ENCODE measurements at regions not wholly inside any gene's neighbourhood (a gene's known extent, or its start where the extent isn't known, plus 50 kb on each side); places are given as distances from the start of the nearest gene placed in this dataset.
"Not testable (repeated sequence)": the region's sequence is repeated elsewhere in the genome, so short reads cannot be mapped to it uniquely, and the experiment has no call there.

GRCh38 chr17:63298916-63299315 lies 147.2 kb downstream of the CYB561 start:
- not testable (repeated sequence) for TF ChIP-seq CTCF (conservative IDR thresholded peaks at IDR 0.05; ENCODE audit: low read depth in 2 of 2); POLR2AphosphoS5 (IDR thresholded peaks at IDR 0.05; ENCODE audit: low read depth); EZH2 (IDR thresholded peaks at IDR 0.05; ENCODE audit: low read depth, unreplicated experiment); CREB1 (CRISPR knock-in tag; IDR thresholded peaks at IDR 0.05; ENCODE audit: low read depth); REST (IDR thresholded peaks at IDR 0.05; ENCODE audit: unreplicated experiment); EZH2phosphoT487 (IDR thresholded peaks at IDR 0.05; ENCODE audit: unreplicated experiment); NANOG (IDR thresholded peaks at IDR 0.05; ENCODE audit: borderline replicate concordance); ZNF114 (CRISPR knock-in tag; IDR thresholded peaks at IDR 0.05)
